Right lobe of liver (tissue), 6 donors: ENCODE measurements at regions not wholly inside any gene's neighbourhood (a gene's known extent, or its start where the extent isn't known, plus 50 kb on each side); places are given as distances from the start of the nearest gene placed in this dataset.

Experiments
- ATAC-seq, 4 donors: fragments of 200-7000 bp; cut with Tn5 transposase; one replicate each; pipeline ENCODE4 v1.9.1; 2020; ENCODE audit warnings: mild to moderate bottlenecking in 4 of 4, moderate library complexity in 4 of 4
- DNase-seq, 3 donors: peaks; one replicate each; pipeline ENCODE4 v3.0.0-alpha.2; 2020
- H3K27ac ChIP-seq, 3 donors: fragments of 200-600 bp; one replicate each; pipeline ENCODE4 v1.8.0; 2022
- H3K27me3 ChIP-seq, 2 donors: fragments of 200-600 bp; one replicate each; pipeline ENCODE4 v1.8.0; 2022
- H3K36me3 ChIP-seq, 4 donors: fragments of 200-600 bp; sonication (generic) in 1 of 4; one replicate each; pipeline versions ENCODE4 v1.5.1 to v1.8.0; 2017 to 2022; ENCODE audit warnings: control low read depth in 1 of 4
- H3K4me1 ChIP-seq, 4 donors: fragments of 200-600 bp; sonication (generic) in 1 of 4; one replicate each; pipeline versions ENCODE4 v1.5.1 to v1.8.0; 2017 to 2022; ENCODE audit warnings: control low read depth in 1 of 4
- H3K4me3 ChIP-seq, 3 donors: fragments of 200-600 bp; one replicate each; pipeline ENCODE4 v1.8.0; 2022
- H3K9me3 ChIP-seq, 4 donors: fragments of 200-600 bp; sonication (generic) in 1 of 4; one replicate each; pipeline versions ENCODE4 v1.5.1 to v1.8.0; 2017 to 2022; ENCODE audit warnings: control low read depth in 1 of 4
- CTCF ChIP-seq, 4 donors: fragments of 200-600 bp in 3 of 4; fragments of 450-650 bp in 1 of 4; IDR thresholded peaks; one replicate each; pipeline versions ENCODE4 v1.5.1 to v1.8.0; 2016 to 2022; ENCODE audit warnings: antibody characterized with exemption in 4 of 4, mild to moderate bottlenecking in 2 of 4
- POLR2A ChIP-seq: fragments of 450-650 bp; IDR thresholded peaks from one replicate; pipeline ENCODE4 v1.6.1; 2017; ENCODE audit warnings: antibody characterized with exemption, mild to moderate bottlenecking
- WGBS: methylation state at CpG from one replicate; pipeline ENCODE4 v1.1.6; 2018; ENCODE audit warnings: low coverage, low lambda C conversion rate; ENCODE audit not compliant: insufficient coverage; ENCODE audit errors: missing lambda C conversion rate; 5-methylcytosine and 5-hydroxymethylcytosine counted together
- intact Hi-C, 2 donors: fragments of 100-400 bp; cut with DNase I; formaldehyde crosslinking; loops; one replicate each; pipeline versions ENCODE4 v1.11.2 to v1.14.1; 2022
- donor health status: DM: no; HTN: yes; CAD: no.
- donor health status: DM: no; HTN: no; CAD: no.
- donor health status: DM: no; HTN: no; CAD: no.
- donor health status: DM: no; HTN: yes; CAD: no.
- donor health status: DM: no; HTN: yes; CAD: no.

GRCh38 chr5:58281189-58281588 lies 178.7 kb downstream of the PLK2 start:
- no peaks in the 10 kb centered on the region for H3K9me3 ChIP-seq
- WGBS = 77% methylated on average over 2 of the region's 2 CpGs

GRCh38 chr5:58279259-58279658 lies 180.6 kb downstream of the PLK2 start:
- Histone ChIP-seq H3K27me3 (no peaks in the 10 kb centered on the region), H3K4me1 (no peaks in the 10 kb centered on the region), H3K9me3 (no peaks in the 10 kb centered on the region), H3K36me3 (no peaks in the 10 kb centered on the region), H3K4me3 (no peak overlapping the region), H3K27ac (no peak overlapping the region)
- intact Hi-C loops = no loop called here
- 40% methylated on average over 1 of the region's 1 CpG for WGBS
- TF ChIP-seq CTCF (IDR thresholded peaks at IDR 0.05) = no peak
- no peak for TF ChIP-seq POLR2A
- ATAC-seq (no peak), DNase-seq (no peak)

More at GRCh38 chr5:58281189-58281588, 178.7 kb downstream of the PLK2 start:
- DNase-seq = no peak
- no peak overlapping the region for H3K27ac ChIP-seq
- ATAC-seq = no peak
- TF ChIP-seq CTCF (IDR thresholded peaks at IDR 0.05) = no peak
- TF ChIP-seq POLR2A = no peak
- H3K36me3 ChIP-seq = no peaks in the 10 kb centered on the region
- no peak overlapping the region for H3K4me3 ChIP-seq
- H3K4me1 ChIP-seq = no peaks in the 10 kb centered on the region
- intact Hi-C loops = no loop called here
- H3K27me3 ChIP-seq = no peaks in the 10 kb centered on the region

GRCh38 chr5:58276431-58276830 lies 183.5 kb downstream of the PLK2 start:
- H3K27ac ChIP-seq = no peak overlapping the region
- DNase-seq (no peak), ATAC-seq (no peak)
- 89% methylated on average over 3 of the region's 3 CpGs for WGBS
- TF ChIP-seq POLR2A (no peak), CTCF (IDR thresholded peaks at IDR 0.05) (no peak)
- H3K4me3 ChIP-seq = no peak overlapping the region
- H3K9me3 ChIP-seq = no peaks in the 10 kb centered on the region
- no peaks in the 10 kb centered on the region for H3K27me3 ChIP-seq
- H3K4me1 ChIP-seq = no peaks in the 10 kb centered on the region
- H3K36me3 ChIP-seq = no peaks in the 10 kb centered on the region
- intact Hi-C loops = no loop called here

- ATAC-seq = no peak
- intact Hi-C loops = no loop called here
- no peaks in the 10 kb centered on the region for H3K36me3 ChIP-seq
- H3K27ac ChIP-seq = no peak overlapping the region
- TF ChIP-seq POLR2A (no peak), CTCF (IDR thresholded peaks at IDR 0.05) (no peak)
- no peaks in the 10 kb centered on the region for H3K9me3 ChIP-seq
- H3K27me3 ChIP-seq = no peaks in the 10 kb centered on the region
- WGBS = 40% methylated on average over 4 of the region's 4 CpGs
- H3K4me3 ChIP-seq = no peak overlapping the region
- DNase-seq = no peak
- H3K4me1 ChIP-seq = no peaks in the 10 kb centered on the region
Measured at GRCh38 chr5:58275516-58275915, 184.4 kb downstream of the PLK2 start.

- intact Hi-C loops = no loop called here
- Histone ChIP-seq H3K9me3 (no peaks in the 10 kb centered on the region), H3K27me3 (no peaks in the 10 kb centered on the region), H3K4me3 (no peak overlapping the region), H3K36me3 (no peaks in the 10 kb centered on the region), H3K4me1 (no peaks in the 10 kb centered on the region), H3K27ac (no peak overlapping the region)
- ATAC-seq (no peak), DNase-seq (no peak)
- TF ChIP-seq POLR2A (no peak), CTCF (IDR thresholded peaks at IDR 0.05) (no peak)
Measured at GRCh38 chr5:58274191-58274590, 185.7 kb downstream of the PLK2 start.
